Ishikawa (cell line): ENCODE measurements at regions not wholly inside any gene's neighbourhood (a gene's known extent, or its start where the extent isn't known, plus 50 kb on each side); places are given as distances from the start of the nearest gene placed in this dataset.

Source experiments
- EGR1 ChIP-seq: IDR thresholded peaks from 2 replicates; pipeline ENCODE4 v1.6.1; 2012
- EP300 ChIP-seq: IDR thresholded peaks from 2 replicates; pipeline ENCODE4 v1.6.1; 2012; ENCODE audit warnings: borderline replicate concordance
- RAD21 ChIP-seq: IDR thresholded peaks from 2 replicates; pipeline ENCODE4 v1.6.1; 2012; ENCODE audit warnings: low read depth
- YY1 ChIP-seq: IDR thresholded peaks from 2 replicates; pipeline ENCODE4 v1.6.1; 2012; ENCODE audit warnings: low read depth
- TF ChIP-seq, protein P1 (sequence below): IDR thresholded peaks from 2 replicates; pipeline ENCODE4 v1.6.1; 2012
- TF ChIP-seq, protein P2 (sequence below): IDR thresholded peaks from 2 replicates; pipeline ENCODE4 v1.6.1; 2012

- TF ChIP-seq, protein P1, sequence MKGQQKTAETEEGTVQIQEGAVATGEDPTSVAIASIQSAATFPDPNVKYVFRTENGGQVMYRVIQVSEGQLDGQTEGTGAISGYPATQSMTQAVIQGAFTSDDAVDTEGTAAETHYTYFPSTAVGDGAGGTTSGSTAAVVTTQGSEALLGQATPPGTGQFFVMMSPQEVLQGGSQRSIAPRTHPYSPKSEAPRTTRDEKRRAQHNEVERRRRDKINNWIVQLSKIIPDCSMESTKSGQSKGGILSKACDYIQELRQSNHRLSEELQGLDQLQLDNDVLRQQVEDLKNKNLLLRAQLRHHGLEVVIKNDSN, result no peak
- TF ChIP-seq YY1 (no peak), RAD21 (no peak), EP300 (no peak), EGR1 (no peak)
- TF ChIP-seq, protein P2, sequence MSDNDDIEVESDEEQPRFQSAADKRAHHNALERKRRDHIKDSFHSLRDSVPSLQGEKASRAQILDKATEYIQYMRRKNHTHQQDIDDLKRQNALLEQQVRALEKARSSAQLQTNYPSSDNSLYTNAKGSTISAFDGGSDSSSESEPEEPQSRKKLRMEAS, result no peak
These were observed 716.4 kb downstream of the SEMA5A start for GRCh38 chr5:8829323-8830029.
